Activated CD4-positive, alpha-beta T cell treated with anti-CD3 and anti-CD28 coated beads for 4 hours (primary cell): ENCODE measurements at regions not wholly inside any gene's neighbourhood (a gene's known extent, or its start where the extent isn't known, plus 50 kb on each side); places are given as distances from the start of the nearest gene placed in this dataset.
"Not testable (repeated sequence)": the region's sequence is repeated elsewhere in the genome, so short reads cannot be mapped to it uniquely, and the experiment has no call there.

ENCODE experiments used
- DNase-seq, 2 donors: peaks; one replicate each; pipeline ENCODE4 v3.0.0-alpha.2; 2020

- DNase-seq = no peak
Observed at GRCh38 chr22:42217752-42218280, 52.6 kb downstream of the TCF20 start.

- no peak for DNase-seq
Observed at GRCh38 chr22:42217019-42217751, 53.3 kb downstream of the TCF20 start.

GRCh38 chr22:42214633-42215415, 55.6 kb downstream of the TCF20 start:
- no peak for DNase-seq

GRCh38 chr22:42208362-42208761, 62.1 kb downstream of the TCF20 start:
- no peak for DNase-seq

- no peak for DNase-seq
Observed at GRCh38 chr22:42207918-42208317, 62.5 kb downstream of the TCF20 start.

- no peak for DNase-seq
Observed at GRCh38 chr22:42203609-42204008, 66.8 kb downstream of the TCF20 start.

GRCh38 chr22:42202669-42203068, 67.8 kb downstream of the TCF20 start:
- peak; percentile 48 to 62 for DNase-seq

- no peak for DNase-seq
Observed at GRCh38 chr22:42202048-42202447, 68.4 kb downstream of the TCF20 start.

- DNase-seq = no peak
Observed at GRCh38 chr22:42199025-42199424, 68.4 kb upstream of the CYP2D6 start.

GRCh38 chr22:42198226-42198625, 67.6 kb upstream of the CYP2D6 start:
- DNase-seq = no peak

- DNase-seq = no peak
Observed at GRCh38 chr22:42196454-42196853, 65.8 kb upstream of the CYP2D6 start.

GRCh38 chr22:42194953-42195352, 64.3 kb upstream of the CYP2D6 start:
- no peak for DNase-seq

- DNase-seq = no peak
Observed at GRCh38 chr22:42194104-42194851, 63.7 kb upstream of the CYP2D6 start.

- no peak for DNase-seq
Observed at GRCh38 chr22:42192547-42192946, 61.9 kb upstream of the CYP2D6 start.

GRCh38 chr22:42190274-42190673, 59.7 kb upstream of the CYP2D6 start:
- DNase-seq = no peak

GRCh38 chr22:42189761-42190160, 59.2 kb upstream of the CYP2D6 start:
- DNase-seq = no peak

GRCh38 chr22:42188808-42189447, 58.3 kb upstream of the CYP2D6 start:
- DNase-seq = no peak

GRCh38 chr22:42187646-42188045, 57.0 kb upstream of the CYP2D6 start:
- DNase-seq = no peak

GRCh38 chr22:42185915-42186439, 55.4 kb upstream of the CYP2D6 start:
- no peak for DNase-seq

GRCh38 chr22:42184852-42185251, 54.2 kb upstream of the CYP2D6 start:
- no peak for DNase-seq

GRCh38 chr22:42183461-42184059, 53.0 kb upstream of the CYP2D6 start:
- DNase-seq = not testable (repeated sequence)

GRCh38 chr22:42180349-42180842, 49.8 kb upstream of the CYP2D6 start:
- DNase-seq = peak; percentile 46
